ENCODE measurements at regions not wholly inside any gene's neighbourhood (a gene's known extent, or its start where the extent isn't known, plus 50 kb on each side); places are given as distances from the start of the nearest gene placed in this dataset.

DNA sequence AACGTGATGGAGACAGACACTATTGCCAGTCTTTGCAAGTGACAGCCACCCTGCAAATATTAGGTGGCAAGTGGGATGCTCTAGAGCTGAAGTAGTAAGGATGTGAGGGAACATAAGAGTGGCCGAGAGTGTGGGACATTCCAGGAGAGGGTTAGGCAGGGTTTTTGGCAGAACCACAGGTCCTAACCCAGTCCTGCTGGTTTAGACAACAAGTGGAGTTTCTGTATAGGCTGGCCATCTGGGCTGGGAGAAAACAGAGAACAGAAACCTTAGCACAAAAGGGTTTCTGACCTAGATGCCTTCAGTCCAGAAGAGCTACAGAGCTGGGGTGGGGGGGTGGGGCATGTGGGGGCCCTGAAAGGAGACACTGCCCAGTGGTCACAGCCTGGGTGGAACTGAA is 107.4 kb downstream of the TMEM174 start:
- Histone ChIP-seq H3K4me3 (no peak overlapping the region), H3K36me3 (ENCODE audit: low read depth) (no peaks in the 10 kb centered on the region), H3K9me3 (no peaks in the 10 kb centered on the region), H3K4me1 (ENCODE audit: low read depth) (no peaks in the 10 kb centered on the region)
- DNase-seq (no peak), ATAC-seq (no peak)
- intact Hi-C loops (cut with DNase I, micrococcal nuclease) = no loop called here
- TF ChIP-seq CTCF (IDR thresholded peaks at IDR 0.05) = no peak

DNA sequence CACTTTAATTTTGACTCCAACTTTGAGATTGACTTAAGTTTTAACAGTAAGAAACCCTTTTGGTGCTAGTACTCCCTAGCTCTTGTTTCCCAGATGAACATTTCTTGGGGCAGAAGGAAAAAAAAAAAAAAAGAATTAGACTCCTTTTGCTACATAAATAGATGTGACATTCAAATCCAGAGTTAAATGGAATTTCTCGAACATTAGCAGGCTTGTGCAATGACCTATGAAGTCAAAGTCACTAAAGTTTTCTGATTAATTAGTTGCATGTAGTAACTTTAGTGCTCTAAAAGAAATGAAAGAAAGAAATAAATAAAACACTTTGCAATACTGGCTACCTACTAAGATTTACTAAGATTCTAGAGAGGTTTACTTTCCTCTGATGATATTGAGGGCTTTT is 106.8 kb downstream of the TMEM174 start:
- intact Hi-C loops (cut with DNase I, micrococcal nuclease) = no loop called here
- no peaks in the 10 kb centered on the region for H3K36me3 ChIP-seq (ENCODE audit: low read depth)
- ATAC-seq = no peak
- DNase-seq = no peak
- no peak overlapping the region for H3K4me3 ChIP-seq
- TF ChIP-seq CTCF (IDR thresholded peaks at IDR 0.05) = no peak
- no peaks in the 10 kb centered on the region for H3K9me3 ChIP-seq
- no peaks in the 10 kb centered on the region for H3K4me1 ChIP-seq (ENCODE audit: low read depth)

- Histone ChIP-seq H3K36me3 (ENCODE audit: low read depth) (no peaks in the 10 kb centered on the region), H3K9me3 (no peaks in the 10 kb centered on the region), H3K4me3 (no peak overlapping the region), H3K4me1 (ENCODE audit: low read depth) (no peaks in the 10 kb centered on the region)
- ATAC-seq = no peak
- intact Hi-C loops (cut with DNase I, micrococcal nuclease) = no loop called here
- no peak for TF ChIP-seq CTCF (IDR thresholded peaks at IDR 0.05)
- DNase-seq = no peak
Observed at GRCh38 chr5:73278693-73279092, 105.7 kb downstream of the TMEM174 start.

DNA sequence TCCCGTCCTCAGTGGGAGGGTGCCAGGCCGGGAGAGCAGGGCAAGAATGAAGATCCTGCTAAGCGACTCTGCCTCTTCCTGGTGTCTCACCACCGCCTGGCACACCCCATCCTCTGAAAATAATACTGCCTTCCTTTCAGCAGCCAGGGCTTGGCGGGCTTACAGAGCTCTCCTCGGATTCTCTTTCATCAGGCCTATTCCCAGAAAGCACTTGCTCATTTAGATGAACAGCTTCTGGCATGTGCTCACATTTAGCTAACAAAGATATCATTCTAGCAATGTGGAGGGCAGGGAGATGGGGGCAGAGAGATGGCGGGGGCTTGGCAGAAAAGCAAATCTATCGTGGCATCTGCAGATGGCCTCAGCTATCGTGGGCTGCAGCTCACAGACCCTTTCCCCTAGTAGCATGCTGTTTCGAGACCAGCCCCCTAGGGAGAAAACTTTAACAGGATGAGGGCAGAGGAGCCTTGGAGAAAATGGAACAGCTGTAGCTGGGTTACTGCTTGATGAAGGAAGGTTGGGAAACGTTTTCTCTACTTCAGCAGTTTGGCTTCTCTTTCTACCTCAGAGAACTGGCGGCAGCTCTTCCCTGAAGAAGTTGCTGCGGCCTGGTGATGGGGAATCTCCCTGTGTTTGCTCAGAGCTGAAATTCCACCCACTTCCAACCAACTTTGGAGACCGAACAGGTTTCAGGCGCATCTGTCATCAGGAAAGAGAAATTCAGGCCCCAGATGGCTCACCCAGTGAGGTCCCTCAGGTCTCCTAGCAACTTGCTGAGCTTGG is 102.1 kb downstream of the TMEM174 start:
- TF ChIP-seq CTCF (IDR thresholded peaks at IDR 0.05) = no peak
- Histone ChIP-seq H3K4me3 (no peak overlapping the region), H3K4me1 (ENCODE audit: low read depth) (no peaks in the 10 kb centered on the region), H3K9me3 (no peaks in the 10 kb centered on the region), H3K36me3 (ENCODE audit: low read depth) (no peaks in the 10 kb centered on the region)
- no peak for ATAC-seq
- intact Hi-C loops (cut with DNase I, micrococcal nuclease) = no loop called here
- DNase-seq = no peak

- H3K4me1 ChIP-seq (ENCODE audit: low read depth) = no peaks in the 10 kb centered on the region
- ATAC-seq (no peak), DNase-seq (no peak)
- no peak overlapping the region for H3K4me3 ChIP-seq
- intact Hi-C loops (cut with DNase I, micrococcal nuclease) = no loop called here
- H3K9me3 ChIP-seq = no peaks in the 10 kb centered on the region
- TF ChIP-seq CTCF (IDR thresholded peaks at IDR 0.05) = no peak
- no peaks in the 10 kb centered on the region for H3K36me3 ChIP-seq (ENCODE audit: low read depth)
Observed at GRCh38 chr5:73274121-73274520, 101.1 kb downstream of the TMEM174 start.
